Tibial artery (tissue), 4 donors: ENCODE measurements at regions not wholly inside any gene's neighbourhood (a gene's known extent, or its start where the extent isn't known, plus 50 kb on each side); places are given as distances from the start of the nearest gene placed in this dataset.

Experiments
- DNase-seq, 2 donors: peaks; one replicate each; pipeline ENCODE4 v3.0.0-alpha.2; 2019
- H3K27ac ChIP-seq, 2 donors: fragments of 200-600 bp; sonication (generic) in 1 of 2; 1 replicate in 1 of 2; 2 replicates in 1 of 2; pipeline ENCODE4 v1.5.1; 2018 to 2019; ENCODE audit warnings: mild to moderate bottlenecking in 1 of 2
- H3K27me3 ChIP-seq, 2 donors: fragments of 200-600 bp; sonication (generic) in 1 of 2; one replicate each; pipeline versions ENCODE4 v1.5.1 to v1.6.0; 2016 to 2019
- H3K36me3 ChIP-seq, 3 donors: fragments of 200-600 bp; sonication (generic) in 2 of 3; one replicate each; pipeline ENCODE4 v1.5.1; 2016 to 2019; ENCODE audit warnings: mild to moderate bottlenecking in 2 of 3
- H3K4me1 ChIP-seq, 4 donors: fragments of 200-600 bp; sonication (generic) in 2 of 4; 1 replicate in 3 of 4; 2 replicates in 1 of 4; pipeline ENCODE4 v1.5.1; 2016 to 2019
- H3K4me3 ChIP-seq, 2 donors: fragments of 200-600 bp; sonication (generic) in 1 of 2; 1 replicate in 1 of 2; 2 replicates in 1 of 2; pipeline ENCODE4 v1.5.1; 2018 to 2019; ENCODE audit warnings: mild to moderate bottlenecking in 2 of 2
- H3K9me3 ChIP-seq, 3 donors: fragments of 200-600 bp; sonication (generic) in 1 of 3; one replicate each; pipeline ENCODE4 v1.5.1; 2016 to 2019
- CTCF ChIP-seq, 2 experiments: fragments of 200-600 bp in 1 of 2; fragments of 450-650 bp in 1 of 2; IDR thresholded peaks; one replicate each; pipeline ENCODE4 v1.5.1; 2017 to 2019; ENCODE audit warnings: antibody characterized with exemption in 2 of 2, mild to moderate bottlenecking in 1 of 2, moderate library complexity in 1 of 2
- intact Hi-C: fragments of 100-400 bp; cut with DNase I; formaldehyde crosslinking; loops from one replicate; pipeline ENCODE4 v1.15.0; 2023; ENCODE audit warnings: low total_unique reads

DNA sequence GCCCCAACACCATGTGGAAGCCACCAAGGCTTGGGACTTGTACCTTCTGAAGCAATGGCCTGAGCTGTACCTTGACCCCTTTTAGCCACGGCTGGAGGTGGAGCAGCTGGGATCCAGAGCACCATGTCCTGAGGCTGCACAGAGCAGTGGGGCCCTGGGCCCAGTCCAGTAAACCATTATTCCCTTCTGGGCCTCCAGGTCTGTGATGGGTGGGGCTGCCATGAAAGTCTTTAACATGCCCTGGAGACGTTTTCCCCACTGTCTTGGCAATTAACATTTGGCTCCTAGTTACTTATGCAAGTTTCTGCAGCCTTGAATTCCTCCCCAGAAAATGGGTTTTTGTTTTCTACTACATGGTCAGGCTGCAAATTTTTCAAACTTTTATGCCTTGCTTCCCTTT, 323.7 kb upstream of the ZP4 start:
- H3K27me3 ChIP-seq: no peaks in the 10 kb centered on the region
- H3K27ac ChIP-seq: no peak overlapping the region
- no peaks in the 10 kb centered on the region for H3K9me3 ChIP-seq
- H3K36me3 ChIP-seq: no peaks in the 10 kb centered on the region
- H3K4me3 ChIP-seq: no peak overlapping the region
- no peak for TF ChIP-seq CTCF (IDR thresholded peaks at IDR 0.05)
- H3K4me1 ChIP-seq: no peaks in the 10 kb centered on the region
- DNase-seq: no peak
- intact Hi-C loops: no loop called here

DNA sequence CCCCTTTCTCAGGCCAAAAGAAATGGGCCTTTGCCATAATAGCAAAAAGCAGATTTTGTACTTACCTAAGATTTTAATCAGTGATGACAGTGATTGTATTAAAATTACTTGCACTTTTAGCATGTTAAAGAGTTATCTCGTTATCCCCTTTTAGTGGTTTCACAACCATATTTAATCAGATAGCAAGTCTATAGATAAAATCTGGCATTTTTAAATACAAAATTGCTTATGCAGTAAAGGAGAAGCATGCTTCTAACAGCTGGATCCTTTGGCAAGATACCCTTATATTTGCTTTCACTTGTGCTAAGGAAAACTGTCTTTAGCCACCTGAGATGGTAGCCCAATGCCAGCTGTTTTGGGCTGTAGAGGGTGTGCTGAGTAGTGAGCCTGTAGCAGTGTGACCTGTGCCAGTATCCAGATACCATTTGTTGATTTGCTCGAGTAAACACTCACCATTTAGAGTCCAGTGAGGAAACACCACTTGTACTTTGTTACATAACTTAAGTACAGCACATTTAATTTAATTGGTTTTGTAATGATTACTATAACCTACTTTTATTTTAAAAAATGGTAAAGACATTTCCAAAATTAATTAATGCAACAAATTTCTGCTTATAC, 314.4 kb upstream of the ZP4 start:
- Histone ChIP-seq H3K9me3 (no peaks in the 10 kb centered on the region), H3K4me3 (no peak overlapping the region), H3K4me1 (no peaks in the 10 kb centered on the region), H3K27me3 (no peaks in the 10 kb centered on the region), H3K36me3 (no peaks in the 10 kb centered on the region), H3K27ac (no peak overlapping the region)
- intact Hi-C loops: no loop called here
- TF ChIP-seq CTCF (IDR thresholded peaks at IDR 0.05): no peak
- DNase-seq: no peak

DNA sequence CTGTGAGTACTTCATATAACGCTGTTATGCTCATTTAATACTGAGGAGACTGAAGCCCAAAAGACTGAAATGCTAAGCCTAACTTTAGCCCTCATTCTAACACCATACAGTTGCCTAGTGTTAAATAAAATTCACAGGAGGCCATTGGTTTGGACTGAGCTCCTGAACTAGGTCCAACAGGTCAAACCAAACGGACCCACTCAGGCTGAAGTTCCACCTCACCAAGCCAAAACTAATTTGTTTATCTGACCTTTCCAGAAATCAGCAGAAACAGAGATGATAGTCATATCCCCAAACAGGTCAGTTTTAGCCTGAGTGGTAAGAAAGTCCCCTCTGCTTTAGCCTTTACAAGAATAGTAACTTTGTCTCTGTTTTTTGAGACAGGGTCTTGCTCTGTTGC, 311.3 kb upstream of the ZP4 start:
- H3K27me3 ChIP-seq: no peaks in the 10 kb centered on the region
- intact Hi-C loops: no loop called here
- H3K36me3 ChIP-seq: no peaks in the 10 kb centered on the region
- H3K27ac ChIP-seq: no peak overlapping the region
- H3K9me3 ChIP-seq: no peaks in the 10 kb centered on the region
- no peaks in the 10 kb centered on the region for H3K4me1 ChIP-seq
- DNase-seq: no peak
- no peak overlapping the region for H3K4me3 ChIP-seq
- TF ChIP-seq CTCF (IDR thresholded peaks at IDR 0.05): no peak

DNA sequence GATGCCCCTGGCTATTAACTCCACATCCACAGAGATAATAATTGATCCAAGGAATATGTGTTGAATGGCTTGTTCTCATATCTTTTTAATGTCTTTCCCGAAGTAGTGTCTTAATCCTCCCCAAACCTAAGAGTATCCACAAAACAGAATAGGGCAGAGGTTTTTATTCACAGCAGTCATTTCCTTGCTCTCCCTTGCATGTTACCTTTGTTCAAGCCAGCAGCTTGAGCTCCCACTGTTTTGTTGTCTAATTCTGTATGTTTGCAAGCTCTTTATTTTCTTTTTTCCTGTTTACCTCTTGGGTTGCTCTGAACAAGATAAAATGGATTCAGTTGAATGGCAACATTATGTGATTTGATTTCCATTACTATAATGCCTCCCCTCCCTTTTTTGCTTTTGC, 308.6 kb upstream of the ZP4 start:
- Histone ChIP-seq H3K9me3 (no peaks in the 10 kb centered on the region), H3K4me1 (no peaks in the 10 kb centered on the region), H3K27ac (no peak overlapping the region), H3K4me3 (no peak overlapping the region), H3K36me3 (no peaks in the 10 kb centered on the region), H3K27me3 (no peaks in the 10 kb centered on the region)
- TF ChIP-seq CTCF (IDR thresholded peaks at IDR 0.05): no peak
- intact Hi-C loops: no loop called here
- no peak for DNase-seq

GRCh38 chr1:238196516-238196915, 305.8 kb upstream of the ZP4 start:
- Histone ChIP-seq H3K27me3 (no peaks in the 10 kb centered on the region), H3K4me1 (no peaks in the 10 kb centered on the region), H3K27ac (no peak overlapping the region), H3K9me3 (no peaks in the 10 kb centered on the region), H3K36me3 (no peaks in the 10 kb centered on the region), H3K4me3 (no peak overlapping the region)
- no peak for TF ChIP-seq CTCF (IDR thresholded peaks at IDR 0.05)
- intact Hi-C loops: no loop called here
- DNase-seq: no peak

DNA sequence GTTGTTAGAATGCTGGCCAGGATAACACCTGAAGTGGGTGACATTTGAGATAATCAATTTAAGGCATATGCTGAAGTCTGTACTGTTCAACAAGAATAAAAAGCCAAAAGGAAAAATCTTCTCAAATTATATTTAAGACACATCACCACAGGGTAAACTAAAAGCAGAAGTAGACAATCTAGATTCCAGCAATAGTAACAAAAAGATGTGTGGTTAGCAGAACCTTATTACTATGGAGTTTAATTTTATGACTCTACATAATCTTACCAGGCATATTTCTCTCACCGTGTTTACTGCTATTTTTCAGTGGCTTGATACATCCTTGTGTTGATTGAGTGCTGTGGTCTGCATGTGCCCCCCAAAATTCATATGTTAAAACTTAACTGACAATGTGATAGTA, 300.4 kb upstream of the ZP4 start:
- Histone ChIP-seq H3K9me3 (no peaks in the 10 kb centered on the region), H3K4me1 (no peaks in the 10 kb centered on the region), H3K27me3 (no peaks in the 10 kb centered on the region), H3K27ac (no peak overlapping the region), H3K4me3 (no peak overlapping the region), H3K36me3 (no peaks in the 10 kb centered on the region)
- TF ChIP-seq CTCF (IDR thresholded peaks at IDR 0.05): no peak
- DNase-seq: no peak
- intact Hi-C loops: no loop called here
